NCI-H82 (cell line): ENCODE measurements at regions not wholly inside any gene's neighbourhood (a gene's known extent, or its start where the extent isn't known, plus 50 kb on each side); places are given as distances from the start of the nearest gene placed in this dataset.

Experiments
- DNase-seq: peaks from one replicate; lab custom pipeline; 2025; lab: John Stamatoyannopoulos, UW

DNA sequence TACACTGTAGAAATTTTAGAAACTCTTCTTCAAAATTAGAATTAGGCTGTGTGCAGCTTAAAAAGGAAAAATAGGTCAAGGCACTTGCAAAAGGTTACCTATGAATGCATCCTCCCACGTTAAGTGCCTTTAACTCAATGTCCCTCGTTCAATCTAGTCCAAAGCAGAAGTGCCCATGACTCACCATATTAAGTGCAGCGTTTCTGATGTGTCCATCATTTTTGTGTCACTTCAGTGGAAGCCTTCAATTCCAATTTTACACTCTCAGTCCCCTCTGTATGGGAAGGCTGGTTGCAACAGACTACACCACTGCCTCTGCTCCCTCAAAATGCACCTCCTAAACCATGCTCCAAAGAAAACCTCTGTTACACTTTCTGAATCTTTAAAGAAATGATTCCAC lies 53.4 kb downstream of the FOXB1 start:
- no peak for DNase-seq

DNA sequence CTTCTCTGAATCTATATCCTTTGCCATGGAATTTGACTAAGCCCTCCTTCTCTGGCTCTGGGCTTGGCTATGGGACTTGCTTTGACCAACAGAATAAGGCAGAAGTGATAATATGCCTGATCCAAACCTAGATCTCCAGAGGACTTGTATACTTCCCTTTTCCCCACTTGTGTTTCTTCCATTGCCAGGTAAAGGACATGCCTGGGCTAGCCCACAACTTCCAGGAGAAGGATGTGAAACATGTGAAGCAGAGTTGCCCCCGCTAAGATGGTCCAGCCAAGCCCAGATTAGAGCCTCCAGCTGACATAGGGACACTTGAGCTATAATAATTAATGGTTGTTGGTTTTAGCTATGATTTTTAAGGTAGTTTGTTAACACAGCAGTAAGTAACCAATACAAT lies 55.1 kb downstream of the FOXB1 start:
- no peak for DNase-seq

DNA sequence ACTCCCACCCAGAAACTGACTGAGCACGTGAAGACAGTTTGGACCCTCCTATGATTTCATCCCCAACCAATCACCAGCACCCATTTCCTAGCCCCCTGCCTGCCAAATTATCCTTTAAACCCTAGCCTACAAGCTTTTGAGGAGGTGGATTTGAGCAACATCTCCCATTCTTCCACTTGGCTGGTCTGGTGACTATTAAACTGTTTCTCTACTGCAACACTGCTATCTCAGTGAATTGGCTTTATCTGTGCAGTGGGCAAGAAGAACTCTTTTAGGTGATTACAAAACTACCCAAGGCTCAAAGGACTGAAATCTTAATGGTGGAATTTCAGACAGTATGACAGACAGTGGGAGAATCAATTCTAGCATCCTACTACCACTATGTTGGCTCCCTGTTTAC lies 57.6 kb downstream of the FOXB1 start:
- no peak for DNase-seq

DNA sequence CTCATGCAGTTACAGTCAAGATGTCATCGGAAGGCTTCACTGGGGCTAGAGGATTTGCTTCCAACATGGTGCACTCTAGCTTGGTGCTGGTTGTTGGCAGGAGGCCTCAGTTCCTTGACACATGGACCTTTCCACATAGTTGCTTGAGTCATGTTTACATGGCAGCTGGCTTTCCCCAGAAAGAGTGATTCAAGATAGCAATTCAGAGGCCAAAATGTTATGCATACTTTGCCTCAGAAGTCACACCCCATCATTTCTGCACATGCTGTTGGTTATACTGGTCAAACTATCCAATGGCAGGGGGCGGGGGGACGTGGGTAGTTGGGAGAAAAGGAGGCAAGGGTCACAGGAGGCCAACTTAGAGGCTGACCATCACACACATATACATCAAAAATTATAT lies 58.7 kb downstream of the FOXB1 start:
- DNase-seq, result no peak

DNA sequence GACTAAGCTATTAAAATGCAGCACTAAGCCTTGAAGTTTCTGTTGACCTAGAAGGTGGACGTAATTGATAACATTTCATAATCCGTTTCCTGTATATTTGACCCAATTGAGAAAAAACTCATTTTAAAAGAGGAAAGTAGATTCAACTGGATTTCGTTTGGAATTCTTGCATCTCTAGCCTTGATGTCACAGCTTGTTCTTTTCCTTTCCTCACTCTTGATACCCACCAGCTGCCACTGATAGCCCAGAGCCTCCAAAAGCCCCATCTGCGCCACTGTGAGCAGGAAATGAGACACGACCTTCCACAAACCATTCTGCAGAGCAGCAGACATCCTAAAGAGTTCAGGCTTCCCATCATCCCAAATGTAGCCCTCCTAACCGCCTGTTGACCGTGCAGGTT lies 61.8 kb downstream of the FOXB1 start:
- DNase-seq, result no peak

DNA sequence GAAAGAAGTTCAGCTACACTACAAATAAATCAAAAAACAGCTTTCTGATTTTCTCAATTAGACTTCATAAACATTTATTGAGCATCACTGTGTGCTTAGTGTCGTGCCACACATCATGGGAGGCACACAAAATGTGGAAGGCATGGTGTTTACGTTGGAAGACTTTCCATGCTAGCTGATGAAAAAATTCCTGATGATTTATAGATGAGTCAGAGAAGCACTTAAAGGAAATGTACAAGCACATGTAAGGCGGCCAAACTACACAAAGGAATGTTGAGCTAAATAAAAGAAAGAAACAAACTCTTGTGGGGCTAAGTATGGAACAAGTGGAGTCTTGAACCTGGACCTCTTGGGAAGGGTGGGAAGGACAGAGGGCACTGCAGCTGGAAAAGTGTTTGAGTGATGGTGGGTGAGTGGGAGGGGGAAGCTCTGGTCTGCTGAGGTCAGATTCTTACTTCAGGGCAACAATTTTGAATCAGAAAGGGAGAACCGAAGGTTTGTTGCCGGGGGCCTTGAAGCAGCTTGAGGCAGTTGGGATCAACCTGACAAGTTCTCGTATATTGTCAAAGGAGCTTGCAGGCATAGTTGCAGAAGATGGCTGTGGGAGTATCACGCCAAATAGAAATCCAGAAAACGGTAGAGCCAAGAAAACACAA lies 66.9 kb downstream of the FOXB1 start:
- no peak for DNase-seq

DNA sequence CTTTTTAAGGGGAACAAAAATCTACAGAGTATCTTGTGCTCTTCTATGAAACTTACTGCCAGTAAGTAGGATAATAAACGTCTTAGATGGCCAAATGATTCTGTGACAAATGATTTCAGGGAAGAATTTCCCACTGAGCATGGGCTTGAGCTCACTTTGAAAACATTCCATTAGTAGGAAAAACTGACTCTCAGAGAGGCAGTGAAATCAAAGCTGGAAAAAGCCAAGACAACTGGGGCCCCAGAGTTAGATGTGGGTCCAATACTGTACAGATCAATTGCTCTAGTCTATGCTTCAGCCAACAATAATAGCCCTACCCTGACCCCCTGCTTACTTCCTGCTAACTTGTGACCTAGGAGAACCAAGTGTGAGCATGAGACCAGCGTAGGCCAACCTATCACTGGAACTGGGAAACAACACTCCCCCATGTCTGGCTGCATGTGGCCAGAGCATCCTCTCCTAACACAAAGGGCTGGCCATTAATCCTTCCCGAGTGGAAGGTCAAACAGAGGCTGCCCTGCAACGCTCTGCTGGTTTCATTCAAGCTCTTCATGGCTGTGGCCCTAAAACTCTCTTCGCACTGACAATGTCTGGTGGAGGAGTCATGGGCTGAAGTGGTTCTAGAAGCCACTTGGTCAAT lies 68.8 kb downstream of the FOXB1 start:
- DNase-seq, result no peak

DNA sequence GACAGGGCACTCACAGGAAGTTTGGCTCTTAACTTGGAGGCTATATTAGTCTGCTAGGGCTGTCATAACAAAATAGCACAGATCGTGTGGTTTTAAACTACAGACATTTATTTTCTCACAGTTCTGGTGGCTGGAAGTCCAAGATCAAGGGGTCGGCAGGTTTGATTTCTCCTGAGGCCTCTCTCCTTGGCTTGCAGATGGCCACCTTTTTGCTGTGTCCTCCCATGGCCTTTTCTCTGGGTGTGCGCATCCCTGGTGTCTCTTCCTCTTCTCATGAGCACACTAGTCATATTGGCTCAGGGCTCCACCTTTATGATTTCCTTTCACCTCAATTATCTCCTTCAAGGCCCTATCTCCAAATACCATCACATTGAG lies 69.3 kb downstream of the FOXB1 start:
- DNase-seq, result no peak

DNA sequence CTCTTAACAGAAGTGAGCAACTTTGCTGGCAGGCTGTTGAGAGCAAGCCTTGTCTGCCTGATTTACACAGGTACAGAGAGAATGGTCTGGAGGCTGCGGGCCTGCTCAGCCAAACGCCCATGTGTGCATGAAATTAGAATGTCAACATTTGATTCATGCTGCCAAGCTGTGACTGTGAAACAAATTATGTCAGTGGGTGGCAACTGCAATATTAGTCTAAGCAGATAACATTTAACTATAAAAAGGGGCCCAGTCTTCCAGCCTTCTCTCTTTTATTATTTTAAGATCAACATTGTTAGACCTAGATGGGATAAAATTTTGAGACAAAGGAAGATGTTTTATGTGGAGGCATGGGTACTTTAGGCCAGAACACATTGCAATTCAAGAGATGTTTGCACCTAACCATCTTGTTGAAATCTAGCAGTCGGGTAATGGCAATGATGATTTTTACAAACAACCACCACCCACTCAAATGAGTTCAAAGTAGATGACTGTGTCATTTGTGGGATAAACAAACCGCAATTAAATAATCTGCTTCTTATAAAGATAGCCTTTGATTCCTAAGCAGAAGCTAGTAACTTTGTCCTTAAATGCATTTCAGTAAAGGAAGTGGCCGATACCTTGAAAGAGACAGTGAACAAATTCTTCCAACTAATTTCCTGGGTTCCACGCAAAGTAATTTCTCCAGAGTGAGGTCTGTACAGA lies 70.2 kb downstream of the FOXB1 start:
- no peak for DNase-seq

DNA sequence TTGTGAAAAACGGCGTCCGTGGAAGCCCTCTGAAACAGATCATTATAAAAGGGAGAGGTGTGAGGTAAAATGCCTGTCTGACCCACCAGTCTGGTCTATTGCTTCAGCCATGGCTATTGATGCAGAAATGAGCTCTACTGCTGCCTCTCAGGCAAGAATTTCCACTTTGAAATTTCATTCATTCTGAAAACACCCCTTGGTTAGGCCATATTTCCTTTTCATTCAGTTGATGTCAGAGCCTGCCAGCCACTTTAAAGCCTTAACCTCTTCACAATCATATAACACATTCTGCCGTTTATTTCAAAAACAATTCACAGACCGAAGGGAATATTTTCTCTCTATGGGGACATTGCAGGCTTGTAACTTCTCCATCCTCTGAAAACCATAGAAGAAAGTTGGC lies 71.9 kb downstream of the FOXB1 start:
- DNase-seq, result no peak

DNA sequence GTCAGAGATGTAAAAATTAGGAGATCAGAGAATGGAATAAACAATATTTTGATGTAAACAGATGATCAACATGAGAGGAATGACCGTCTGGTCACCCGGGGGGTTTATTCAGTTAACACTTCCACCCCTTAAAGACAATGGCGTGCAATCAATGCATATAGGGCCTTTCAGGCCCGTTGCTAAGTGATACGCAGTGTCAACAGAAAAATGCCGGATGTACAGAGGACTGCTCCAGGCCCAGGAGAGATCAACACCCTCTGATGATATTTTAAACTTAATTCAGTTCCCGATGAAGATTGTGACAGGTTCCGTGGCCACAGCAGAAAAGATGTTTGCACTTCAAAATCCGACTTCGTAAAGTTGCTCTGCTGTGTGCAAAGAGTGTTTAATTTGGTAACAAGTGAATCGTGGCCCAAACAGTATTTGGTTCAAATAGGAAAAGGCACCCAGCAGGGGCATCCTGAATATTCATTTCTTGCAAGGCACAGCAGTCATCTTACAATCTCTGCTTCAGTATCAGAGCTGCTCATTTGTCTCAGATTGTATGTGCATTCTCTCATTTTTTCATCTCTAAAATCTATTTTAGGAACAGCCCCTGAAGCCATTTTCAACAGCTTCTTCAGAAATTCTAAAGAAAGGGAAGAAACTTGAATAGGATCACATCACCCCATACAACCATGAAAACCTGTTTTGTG lies 72.6 kb downstream of the FOXB1 start:
- no peak for DNase-seq

DNA sequence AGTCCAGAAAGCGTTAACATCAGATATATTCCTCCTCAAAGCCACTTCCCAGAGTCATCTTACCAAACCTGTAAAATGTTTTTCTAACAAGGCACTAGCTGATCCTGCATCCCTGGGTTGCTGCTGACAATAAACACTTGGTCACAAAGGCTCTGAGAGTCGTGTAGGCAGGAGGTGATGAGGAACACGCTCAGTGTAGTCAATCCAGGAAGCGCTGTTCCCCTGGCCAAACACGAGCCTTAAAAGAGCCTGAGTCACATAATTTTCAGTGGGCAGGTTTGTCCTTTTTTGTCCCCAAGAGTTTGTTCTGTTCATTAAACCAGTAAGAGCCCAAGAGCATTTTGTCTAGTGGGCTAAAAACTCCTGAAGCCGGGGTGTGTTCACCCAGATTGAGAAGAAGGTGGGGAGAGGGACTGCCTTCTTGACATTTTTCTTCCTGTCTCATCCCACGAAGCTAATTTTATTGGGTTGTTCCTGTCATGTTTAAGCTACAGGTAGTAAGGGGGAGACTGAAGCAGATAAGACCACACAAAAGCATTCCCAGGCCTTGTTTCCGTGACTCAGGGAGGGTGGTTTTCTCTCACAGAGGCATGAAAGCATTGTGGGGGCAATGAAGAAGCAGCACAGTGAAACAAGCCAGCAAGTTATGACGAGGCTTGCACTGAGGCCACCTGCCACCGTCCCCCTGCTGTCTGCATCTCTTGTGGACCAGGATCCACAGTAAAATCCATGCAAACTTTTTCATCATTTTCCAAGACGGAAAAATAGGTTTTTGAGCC lies 73.7 kb downstream of the FOXB1 start:
- no peak for DNase-seq

DNA sequence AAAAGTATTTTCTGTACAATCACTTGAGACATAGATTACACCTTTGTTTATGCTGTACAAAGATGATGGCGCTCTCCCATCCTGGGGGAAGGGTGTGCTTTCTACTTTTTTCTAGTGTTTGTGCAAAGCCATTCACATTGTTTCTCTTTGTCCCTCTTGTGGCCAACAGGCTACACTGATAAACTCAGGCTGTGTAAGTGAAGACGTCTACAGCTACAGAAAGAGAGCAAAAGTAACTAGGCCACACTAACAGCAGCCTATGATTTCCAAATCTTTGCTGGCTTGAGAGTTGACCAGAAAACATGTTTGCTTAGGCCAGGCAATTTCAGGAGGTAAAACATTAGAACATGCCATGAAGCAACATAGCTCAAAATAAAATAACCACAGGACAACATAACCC lies 75.1 kb downstream of the FOXB1 start:
- peak; percentile 10 for DNase-seq

DNA sequence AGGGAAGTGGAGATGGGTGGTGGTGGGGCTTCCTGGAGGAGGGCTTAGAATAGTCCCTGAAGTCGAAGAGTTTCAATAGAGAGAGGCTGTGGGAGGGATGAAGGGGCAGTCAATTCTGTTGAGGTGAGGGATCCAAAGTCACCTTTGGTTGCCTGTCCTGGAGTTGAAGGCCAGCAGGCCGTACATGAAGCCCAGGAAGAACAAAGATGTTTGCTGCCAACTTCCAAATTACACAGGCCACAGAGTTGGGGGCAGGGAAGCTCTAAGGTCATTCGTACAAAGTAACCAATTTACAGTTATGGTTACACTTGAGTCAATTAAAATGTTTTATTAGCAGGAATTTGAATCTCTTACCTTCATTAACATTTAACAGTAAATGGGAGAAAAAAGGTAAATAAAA lies 77.9 kb downstream of the FOXB1 start:
- no peak for DNase-seq

DNA sequence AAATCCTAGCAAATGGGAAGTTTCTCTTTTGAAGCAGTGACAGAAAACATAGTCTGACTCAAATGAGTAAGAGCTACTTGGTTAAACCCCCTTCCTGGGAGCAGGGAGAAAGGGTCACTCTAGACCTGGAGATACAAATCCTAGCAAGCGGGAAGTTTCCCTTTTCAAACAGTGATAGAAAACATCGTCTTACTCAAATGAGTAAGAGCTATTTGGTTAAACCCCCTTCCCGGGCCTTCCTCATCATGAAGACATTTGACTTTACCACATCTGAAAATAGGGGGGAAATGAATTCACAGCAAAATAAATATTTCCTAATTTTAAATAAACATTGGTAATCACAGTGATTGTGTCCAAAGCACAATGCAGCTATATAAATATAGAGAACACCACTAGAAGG lies 79.2 kb downstream of the FOXB1 start:
- no peak for DNase-seq

DNA sequence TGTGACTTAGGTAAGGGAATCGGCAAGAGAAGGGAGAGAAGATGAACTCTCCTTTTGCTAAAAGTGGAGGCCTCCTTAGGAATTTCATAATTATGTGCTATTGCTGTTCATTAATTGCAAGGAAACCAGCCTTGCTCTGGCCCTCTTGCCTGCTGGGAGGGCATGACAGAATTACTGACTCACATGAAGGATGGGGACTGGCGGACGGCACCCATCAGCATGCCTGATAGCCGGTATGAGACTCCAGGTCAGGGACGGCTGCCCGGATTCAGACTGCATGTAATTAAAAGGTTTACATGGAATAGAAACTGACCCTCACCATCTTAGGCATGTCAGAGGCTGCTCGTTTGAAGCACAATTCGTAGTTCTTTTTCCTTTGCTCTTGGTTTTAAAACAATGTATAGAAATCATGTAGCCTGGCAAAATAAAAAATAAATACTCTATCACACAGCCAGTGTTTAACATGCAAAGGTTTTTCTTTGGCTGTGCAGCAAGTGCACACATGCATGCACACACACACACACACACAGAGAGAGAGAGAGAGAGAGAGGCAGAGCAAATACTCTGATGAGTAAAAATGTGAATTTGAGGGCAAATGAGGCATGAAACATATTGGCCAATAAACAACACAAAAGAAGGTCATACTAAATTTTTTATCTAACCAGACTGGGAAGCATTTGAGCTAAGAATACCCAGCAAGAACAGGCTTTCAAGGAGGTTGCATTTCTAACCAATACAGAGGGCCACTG lies 82.7 kb downstream of the FOXB1 start:
- no peak for DNase-seq

DNA sequence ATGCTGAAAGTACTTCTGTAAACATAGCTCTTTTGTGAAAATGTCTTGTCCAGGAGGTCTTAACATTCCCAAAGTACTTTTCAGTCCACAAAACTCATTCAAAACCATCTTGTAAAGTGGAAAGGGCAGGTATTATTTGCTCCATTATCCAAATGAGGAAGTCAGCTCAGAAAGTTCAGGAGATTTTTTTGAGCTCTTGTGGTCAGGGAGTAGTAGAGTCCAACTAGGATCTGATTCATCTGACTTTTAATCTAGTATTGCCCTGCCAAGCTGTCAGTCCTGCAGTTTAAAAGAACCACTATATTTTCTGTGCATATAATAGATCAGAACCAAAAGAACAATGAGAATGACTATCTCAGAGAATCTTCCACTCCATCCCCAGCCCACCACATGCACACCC lies 83.5 kb downstream of the FOXB1 start:
- no peak for DNase-seq

DNA sequence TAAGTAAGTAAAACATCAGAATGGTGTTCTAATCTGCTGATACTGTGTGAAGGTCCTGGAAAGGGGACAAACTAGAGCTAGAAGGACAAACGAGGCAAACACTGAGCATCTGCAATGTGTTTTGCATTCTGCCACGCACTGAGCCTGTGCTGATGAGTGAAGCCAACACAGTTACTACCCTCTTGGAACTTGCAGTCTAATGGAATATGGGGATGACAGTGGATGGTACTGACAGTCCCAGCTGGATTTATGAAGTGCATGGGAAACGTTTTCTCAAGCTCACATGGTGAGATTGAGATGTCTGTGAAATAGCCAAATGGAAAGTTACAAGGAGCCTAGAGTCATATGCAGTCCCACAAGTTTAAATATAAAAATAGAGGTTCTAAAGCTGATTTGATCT lies 86.6 kb downstream of the FOXB1 start:
- DNase-seq, result no peak

DNA sequence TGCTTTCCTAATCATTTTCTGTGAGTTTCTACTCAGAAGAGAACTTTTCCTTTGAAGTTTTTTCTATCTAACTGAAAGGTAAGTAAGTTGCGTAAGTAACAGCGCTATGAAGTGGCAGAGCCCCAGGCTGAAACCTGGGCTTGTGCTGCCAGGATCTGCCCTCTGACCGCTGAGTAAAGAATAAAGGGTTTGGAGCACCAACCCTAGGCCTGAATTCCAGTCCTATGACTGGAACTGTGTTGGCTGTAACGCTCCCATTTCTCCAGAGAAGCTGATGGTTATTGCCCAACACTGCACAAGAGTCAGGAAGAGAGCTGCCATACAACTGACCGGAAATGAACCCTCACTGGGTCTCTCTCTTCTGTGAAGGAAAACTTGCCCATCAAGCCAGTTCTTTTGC lies 87.0 kb downstream of the FOXB1 start:
- no peak for DNase-seq

DNA sequence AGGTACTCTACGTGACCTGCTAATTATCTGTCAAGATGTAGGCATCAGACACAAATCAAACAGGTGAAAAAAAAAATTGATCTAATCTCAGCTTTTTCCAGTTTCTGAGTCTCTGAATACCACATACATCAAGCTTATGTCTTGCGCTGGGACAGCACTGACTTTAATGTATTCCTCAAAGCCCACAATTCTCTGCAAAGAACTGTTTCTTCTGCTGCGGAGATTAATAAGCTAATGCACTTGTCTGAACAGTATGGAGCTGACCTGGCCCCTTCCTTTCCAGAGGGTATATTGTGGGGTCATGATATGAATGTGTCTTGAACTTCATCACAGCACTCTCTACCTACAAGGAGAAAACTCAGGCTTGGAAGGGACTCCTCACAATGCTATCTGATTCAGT lies 87.8 kb downstream of the FOXB1 start:
- no peak for DNase-seq

DNA sequence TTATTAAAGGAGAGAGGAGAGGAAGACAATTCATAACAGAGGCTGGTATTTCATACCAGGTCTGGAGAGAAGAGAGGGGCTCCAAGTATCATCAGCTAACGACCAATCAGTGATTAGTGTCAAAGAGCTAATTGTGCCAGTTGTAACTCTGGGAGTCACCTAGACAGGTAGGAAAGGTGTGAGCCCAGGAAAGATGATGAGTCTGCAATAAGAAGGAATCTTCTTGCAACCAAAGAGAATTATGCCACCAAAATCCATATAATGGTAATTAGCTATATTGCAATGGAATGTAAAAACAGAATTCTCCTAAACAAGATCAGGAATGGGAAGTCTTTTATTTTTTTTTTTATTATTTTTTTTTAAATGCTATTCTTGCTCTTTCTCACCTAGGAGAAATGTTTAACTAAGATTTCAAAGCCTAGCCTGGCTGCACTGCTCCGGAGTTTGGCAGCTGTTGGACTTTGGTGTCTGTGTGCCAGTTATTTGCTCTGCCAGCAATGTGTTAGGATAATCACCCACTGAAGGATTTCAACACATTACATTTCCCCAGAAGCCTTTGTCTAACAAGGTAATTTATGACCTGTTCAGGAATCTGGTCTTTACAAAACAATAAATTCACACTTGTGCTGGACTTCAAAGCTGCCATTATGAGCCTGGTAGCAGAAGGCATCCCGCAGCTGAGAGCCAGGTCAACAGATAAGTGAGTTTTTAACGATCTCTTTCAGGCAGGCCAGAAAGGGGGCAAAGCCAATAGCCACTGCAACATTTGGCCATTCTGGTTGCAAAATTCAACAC lies 89.4 kb downstream of the FOXB1 start:
- no peak for DNase-seq
